Mononuclear cell (primary cell): ENCODE measurements at regions not wholly inside any gene's neighbourhood (a gene's known extent, or its start where the extent isn't known, plus 50 kb on each side); places are given as distances from the start of the nearest gene placed in this dataset.
"Not testable (repeated sequence)": the region's sequence is repeated elsewhere in the genome, so short reads cannot be mapped to it uniquely, and the experiment has no call there.

Experiments used
- H3K27me3 ChIP-seq: 2 replicates; pipeline ENCODE4 v1.6.0; 2011; ENCODE audit warnings: low read length, control low read depth; ENCODE audit not compliant: insufficient read depth
- H3K4me1 ChIP-seq: 2 replicates; pipeline ENCODE4 v1.5.1; 2011; ENCODE audit warnings: mild to moderate bottlenecking, low read length, control low read depth; ENCODE audit not compliant: insufficient read depth
- H3K4me3 ChIP-seq: 2 replicates; pipeline ENCODE4 v1.5.1; 2011; ENCODE audit warnings: mild to moderate bottlenecking, low read length, moderate library complexity
- H3K9me3 ChIP-seq: 2 replicates; pipeline ENCODE4 v1.5.1; 2011; ENCODE audit warnings: low read depth, mild to moderate bottlenecking, control low read depth, low read length

DNA sequence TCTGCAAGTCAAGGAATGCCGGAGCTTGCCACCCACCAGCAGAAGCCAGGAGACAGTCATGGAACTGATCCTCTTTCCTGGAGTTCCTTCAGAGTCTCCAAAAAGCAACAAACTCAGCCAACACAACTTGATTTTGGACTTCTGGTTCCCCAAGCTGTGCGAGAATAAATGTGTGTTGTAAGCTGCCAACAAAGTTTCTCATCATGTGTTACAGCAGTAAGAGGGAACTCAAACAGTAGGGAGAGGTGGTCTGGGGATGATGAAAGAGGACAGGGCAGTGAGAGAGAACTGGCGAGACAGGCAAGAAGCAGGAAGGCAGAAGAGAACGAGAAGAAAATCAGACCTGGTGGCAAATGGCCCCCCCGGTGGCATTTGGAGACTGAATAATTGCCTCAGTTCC lies 204.9 kb downstream of the MAF start:
- peaks cover 1% of the 10 kb centered on the region for H3K27me3 ChIP-seq
- no peak overlapping the region for H3K4me3 ChIP-seq
- peaks cover 18% of the 10 kb centered on the region for H3K4me1 ChIP-seq
- no peaks in the 10 kb centered on the region for H3K9me3 ChIP-seq

DNA sequence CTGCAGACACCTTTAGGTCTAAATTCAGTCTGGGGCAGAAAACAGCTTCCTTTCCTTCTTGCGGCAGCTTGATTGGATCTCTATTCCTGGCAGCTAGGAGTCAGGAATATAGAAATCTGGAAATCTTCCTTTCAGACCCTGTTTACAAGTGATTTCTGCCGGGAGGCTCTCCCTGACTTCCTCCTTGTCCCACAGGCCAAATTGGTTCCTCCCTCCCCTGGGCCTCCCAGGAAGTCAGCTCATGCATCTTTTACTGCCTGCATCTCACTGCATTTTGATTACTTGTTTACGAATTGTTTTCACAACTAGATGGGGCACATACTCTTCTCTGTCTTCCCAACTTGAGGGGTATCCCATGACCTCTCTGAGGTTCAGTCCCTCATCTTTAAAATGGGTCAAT lies 206.3 kb downstream of the MAF start:
- H3K4me1 ChIP-seq, result peaks cover 18% of the 10 kb centered on the region
- no peaks in the 10 kb centered on the region for H3K9me3 ChIP-seq
- no peak overlapping the region for H3K4me3 ChIP-seq
- peaks cover 2% of the 10 kb centered on the region for H3K27me3 ChIP-seq

DNA sequence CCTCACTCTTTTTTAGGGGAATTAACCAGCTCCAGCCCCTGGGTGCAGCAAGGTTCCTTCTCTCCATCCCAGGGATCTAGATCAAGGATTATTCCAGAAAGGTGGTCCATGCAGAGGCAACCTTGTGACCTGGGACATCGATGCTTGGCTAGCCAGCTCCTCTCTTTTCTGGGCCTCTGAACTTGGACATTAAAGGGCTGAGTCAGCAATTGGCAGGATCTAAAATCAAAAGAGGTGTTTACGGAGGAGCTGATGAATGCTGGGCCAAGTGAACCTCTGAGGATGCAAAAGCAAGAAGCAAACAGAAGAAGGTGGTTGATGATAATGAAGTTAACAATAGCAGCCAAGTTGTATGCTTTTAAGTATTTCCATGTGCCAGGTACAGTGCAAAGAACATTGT lies 207.0 kb downstream of the MAF start:
- peaks cover 18% of the 10 kb centered on the region for H3K4me1 ChIP-seq
- H3K9me3 ChIP-seq, result no peaks in the 10 kb centered on the region
- no peak overlapping the region for H3K4me3 ChIP-seq
- peaks cover 2% of the 10 kb centered on the region for H3K27me3 ChIP-seq

DNA sequence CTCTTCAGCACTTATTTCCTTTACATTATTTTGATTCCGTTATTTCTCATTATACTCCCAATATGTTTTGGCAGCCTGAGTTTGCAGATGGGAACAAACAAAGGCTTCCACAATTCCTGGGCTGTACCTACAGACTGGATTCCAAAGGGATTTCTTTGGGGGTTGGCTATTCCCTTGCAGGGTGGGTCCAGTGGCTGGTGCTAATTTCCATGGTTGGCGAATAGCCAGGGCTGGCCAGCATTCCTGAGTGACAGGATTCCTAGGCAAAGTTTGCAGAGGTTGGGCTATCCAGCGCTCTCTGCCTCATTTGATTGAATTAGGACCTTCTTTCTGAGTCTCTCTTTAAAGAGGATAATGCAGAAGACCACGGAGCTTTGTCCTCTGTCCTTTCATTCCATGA lies 207.4 kb downstream of the MAF start:
- no peak overlapping the region for H3K4me3 ChIP-seq
- peaks cover 18% of the 10 kb centered on the region for H3K4me1 ChIP-seq
- no peaks in the 10 kb centered on the region for H3K9me3 ChIP-seq
- peaks cover 2% of the 10 kb centered on the region for H3K27me3 ChIP-seq

DNA sequence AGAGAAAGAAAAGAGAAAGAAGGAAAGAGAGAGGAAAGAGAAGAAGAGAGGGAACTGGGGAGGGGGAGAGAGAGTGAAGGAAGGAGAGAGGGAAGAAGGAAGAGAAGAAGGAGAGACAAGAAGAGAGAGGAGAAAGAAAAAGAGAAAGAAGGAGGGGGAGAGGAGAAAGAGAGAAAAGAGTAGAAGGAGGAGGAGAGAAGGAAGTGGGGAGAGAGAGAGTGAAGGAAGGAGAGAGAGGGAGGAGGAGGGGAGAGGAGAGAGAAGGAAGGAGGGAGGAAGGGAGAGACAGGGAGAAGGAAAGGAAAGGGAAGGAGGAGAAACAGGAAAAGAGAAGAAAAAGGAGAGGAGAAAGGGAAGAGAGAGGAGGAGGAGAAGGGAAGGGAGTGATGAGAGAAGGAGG lies 208.5 kb downstream of the MAF start:
- Histone ChIP-seq H3K4me3 (no peak overlapping the region), H3K9me3 (no peaks in the 10 kb centered on the region), H3K4me1 (peaks cover 18% of the 10 kb centered on the region), H3K27me3 (peaks cover 2% of the 10 kb centered on the region)

DNA sequence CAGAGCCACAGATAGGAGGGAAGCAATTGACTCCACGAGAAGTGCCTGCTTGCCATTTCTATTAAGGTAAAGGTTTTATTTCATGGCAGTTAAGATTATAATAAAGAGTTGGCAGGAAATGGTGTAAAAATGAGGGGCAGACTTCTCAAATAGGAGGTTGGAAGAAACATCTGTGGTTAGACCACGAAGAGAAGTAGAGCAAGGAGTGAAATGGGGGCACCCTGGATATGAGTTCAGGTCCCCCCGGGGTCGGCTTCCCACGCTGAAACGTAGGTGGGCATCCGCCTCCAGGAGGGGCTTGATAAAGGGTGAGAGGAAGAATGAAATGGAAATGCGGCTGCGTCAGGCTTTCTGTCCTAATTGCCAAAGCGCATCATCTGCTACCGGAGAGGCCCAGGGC lies 209.1 kb downstream of the MAF start:
- Histone ChIP-seq H3K27me3 (peaks cover 2% of the 10 kb centered on the region), H3K4me1 (peaks cover 18% of the 10 kb centered on the region), H3K4me3 (no peak overlapping the region), H3K9me3 (no peaks in the 10 kb centered on the region)

DNA sequence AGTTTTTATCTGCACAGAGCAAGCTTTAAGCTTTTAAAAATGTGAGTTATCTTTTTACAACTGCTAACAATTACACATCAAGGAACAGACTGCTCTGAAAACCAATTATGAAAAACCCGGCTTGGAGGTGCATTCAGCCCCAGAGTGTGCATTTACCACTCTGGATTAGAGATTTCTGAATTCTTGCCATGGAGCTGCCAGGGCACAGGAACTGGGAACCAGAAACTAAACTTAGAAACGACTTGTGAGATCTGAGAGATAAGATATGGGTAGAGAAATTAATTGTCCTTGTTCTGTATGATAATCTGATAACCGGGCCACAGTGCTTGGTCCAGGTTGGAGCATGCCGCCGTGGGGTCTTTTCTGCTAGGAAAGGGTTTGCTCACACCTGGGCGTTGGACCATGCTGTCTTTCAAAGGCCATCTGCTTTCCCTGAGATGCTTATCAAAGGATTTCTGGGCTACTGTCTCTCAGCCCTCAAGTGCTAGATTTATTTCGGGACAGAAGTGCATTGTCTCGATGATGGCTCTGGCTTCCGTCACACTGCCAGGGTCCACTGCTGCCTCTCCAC lies 210.0 kb downstream of the MAF start:
- Histone ChIP-seq H3K9me3 (no peaks in the 10 kb centered on the region), H3K27me3 (peaks cover 2% of the 10 kb centered on the region), H3K4me3 (no peak overlapping the region), H3K4me1 (peaks cover 15% of the 10 kb centered on the region)

DNA sequence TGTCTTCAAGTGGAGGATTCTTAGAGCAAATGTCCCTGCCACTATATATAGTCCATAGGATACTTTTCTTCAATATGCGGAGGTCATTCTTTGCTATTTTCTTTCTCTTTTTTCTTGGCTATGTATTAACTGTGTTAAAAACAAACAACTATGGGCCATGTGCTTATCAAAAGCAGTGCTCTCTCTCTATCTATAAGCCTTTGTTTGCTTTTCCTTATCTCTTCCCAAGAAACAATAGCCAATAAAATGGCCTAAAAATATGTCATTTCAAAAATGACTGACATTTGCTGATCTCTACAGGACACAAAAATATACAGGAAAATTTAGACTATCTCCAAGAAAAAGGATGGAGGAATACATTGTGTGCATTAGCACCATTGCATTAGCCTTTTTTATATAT lies 212.1 kb downstream of the MAF start:
- Histone ChIP-seq H3K9me3 (no peaks in the 10 kb centered on the region), H3K4me1 (no peaks in the 10 kb centered on the region), H3K27me3 (peaks cover 2% of the 10 kb centered on the region), H3K4me3 (no peak overlapping the region)

DNA sequence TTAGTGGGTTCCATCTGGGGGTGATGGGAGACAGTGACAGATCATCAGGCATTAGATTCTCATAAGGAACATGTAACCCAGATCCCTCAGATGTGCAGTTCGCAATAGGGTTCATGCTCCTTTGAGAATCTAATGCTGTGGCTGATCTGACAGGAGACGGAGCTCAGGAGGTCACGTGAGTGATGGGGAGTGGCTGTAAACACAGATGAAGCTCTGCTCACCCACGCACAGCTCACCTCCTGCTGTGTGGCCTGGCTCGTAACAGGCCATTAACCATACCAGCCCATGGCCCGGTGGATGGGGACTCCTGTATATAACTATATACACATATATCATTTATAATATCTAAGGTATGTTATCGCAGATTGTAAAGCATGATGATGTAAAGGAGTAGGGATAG lies 214.2 kb downstream of the MAF start:
- Histone ChIP-seq H3K4me3 (no peak overlapping the region), H3K4me1 (peaks cover 10% of the 10 kb centered on the region), H3K9me3 (no peaks in the 10 kb centered on the region), H3K27me3 (peaks cover 2% of the 10 kb centered on the region)

DNA sequence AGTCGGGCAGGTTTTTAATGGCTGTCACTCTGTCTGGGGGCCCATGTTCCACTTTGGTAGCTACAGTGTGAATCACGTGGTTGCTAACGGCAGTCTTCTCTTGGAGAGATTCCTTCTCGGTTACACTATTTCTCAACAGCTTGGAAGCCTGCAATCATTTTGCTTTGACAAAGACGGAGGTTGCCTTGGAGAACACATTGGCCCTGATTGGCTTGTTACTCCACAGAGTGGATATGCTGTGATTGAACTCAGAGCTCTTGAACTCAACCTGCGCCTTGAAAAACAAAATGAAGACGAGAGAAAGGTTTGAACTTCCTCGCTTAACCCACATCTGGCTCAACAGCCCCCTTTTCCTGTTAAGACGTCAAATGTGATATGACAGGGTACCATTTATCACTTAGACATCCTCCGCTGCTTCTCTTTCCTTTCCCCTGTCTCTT lies 218.9 kb downstream of the MAF start:
- peaks cover 20% of the 10 kb centered on the region for H3K4me1 ChIP-seq
- H3K9me3 ChIP-seq, result no peaks in the 10 kb centered on the region
- H3K27me3 ChIP-seq, result no peaks in the 10 kb centered on the region
- H3K4me3 ChIP-seq, result no peak overlapping the region

DNA sequence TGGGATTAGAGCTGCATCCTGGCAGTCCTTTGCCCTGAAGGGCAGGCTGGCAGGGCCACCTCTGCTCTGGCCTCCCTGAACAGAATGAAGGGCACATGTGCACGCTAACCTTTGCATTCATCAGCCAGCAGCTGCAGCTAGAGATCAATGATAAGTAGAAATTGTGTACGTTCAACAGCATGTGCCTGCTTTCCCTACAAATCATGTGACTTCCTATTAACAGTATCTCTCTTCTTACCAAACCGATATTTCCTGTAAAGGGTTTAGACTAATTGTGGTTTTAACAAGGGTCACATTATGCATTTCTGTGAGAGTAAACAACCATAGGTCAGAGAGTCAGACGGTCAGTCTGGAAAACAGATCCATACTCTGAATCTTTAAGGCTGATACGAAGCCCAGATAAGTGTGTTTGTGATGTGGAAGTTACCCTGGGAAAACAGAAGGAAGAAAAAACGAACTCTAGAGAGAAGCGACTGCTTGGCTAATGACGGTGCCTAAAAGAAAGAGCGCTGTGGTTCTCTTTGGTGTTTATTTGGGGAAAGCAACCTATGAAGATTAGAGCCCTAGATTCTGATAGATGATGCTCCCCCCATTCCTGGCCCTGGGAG lies 219.4 kb downstream of the MAF start:
- no peaks in the 10 kb centered on the region for H3K27me3 ChIP-seq
- H3K4me3 ChIP-seq, result no peak overlapping the region
- H3K9me3 ChIP-seq, result no peaks in the 10 kb centered on the region
- peaks cover 20% of the 10 kb centered on the region for H3K4me1 ChIP-seq

DNA sequence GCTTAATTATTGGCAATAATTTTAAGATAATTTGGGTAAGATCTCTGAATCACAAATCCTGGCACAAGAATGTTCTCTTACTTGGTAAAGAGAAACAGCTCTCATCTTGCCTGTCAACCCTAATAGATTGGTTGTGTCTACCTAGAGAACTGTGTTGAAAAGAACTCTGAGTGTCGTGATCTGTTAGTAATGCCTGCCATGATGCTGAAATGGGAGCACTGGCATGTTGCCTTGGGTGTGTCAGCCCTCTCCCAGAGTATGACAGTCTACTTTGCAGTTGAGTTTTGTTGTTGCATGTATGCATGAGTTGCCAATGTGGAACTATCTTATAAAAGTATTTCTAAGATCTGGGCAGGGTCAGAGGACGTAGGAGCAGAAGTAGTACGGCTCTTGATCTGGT lies 221.4 kb downstream of the MAF start:
- Histone ChIP-seq H3K9me3 (no peaks in the 10 kb centered on the region), H3K4me1 (peaks cover 20% of the 10 kb centered on the region), H3K27me3 (no peaks in the 10 kb centered on the region), H3K4me3 (no peak overlapping the region)

DNA sequence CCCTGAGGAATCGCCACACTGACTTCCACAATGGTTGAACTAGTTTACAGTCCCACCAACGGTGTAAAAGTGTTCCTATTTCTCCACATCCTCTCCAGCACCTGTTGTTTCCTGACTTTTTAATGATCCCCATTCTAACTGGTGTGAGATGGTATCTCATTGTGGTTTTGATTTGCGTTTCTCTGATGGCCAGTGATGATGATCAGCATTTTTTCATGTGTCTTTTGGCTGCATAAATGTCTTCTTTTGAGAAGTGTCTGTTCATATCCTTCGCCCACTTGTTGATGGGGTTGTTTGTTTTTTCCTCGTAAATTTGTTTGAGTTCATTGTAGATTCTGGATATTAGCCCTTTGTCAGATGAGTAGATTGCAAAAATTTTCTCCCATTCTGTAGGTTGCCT lies 223.5 kb downstream of the MAF start:
- H3K4me3 ChIP-seq, H3K9me3 ChIP-seq, H3K27me3 ChIP-seq: not testable (repeated sequence)
- peaks cover 23% of the 10 kb centered on the region for H3K4me1 ChIP-seq

DNA sequence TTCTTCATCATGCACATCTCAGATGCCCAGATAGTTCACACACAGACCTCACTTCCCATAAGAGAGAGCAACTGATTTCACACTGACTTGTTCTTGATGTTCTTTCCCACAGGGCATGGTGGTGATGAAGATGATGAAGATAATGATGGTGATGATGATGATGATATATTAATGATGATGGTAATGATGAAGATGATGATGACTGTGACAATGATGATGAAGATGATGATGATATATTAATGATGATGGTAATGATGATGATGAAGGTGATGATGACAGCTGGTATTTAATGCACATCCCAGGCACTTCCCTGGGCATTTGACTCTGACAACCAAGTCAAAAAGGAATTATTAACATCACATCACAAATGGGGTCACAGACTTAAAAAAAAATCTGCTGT lies 225.2 kb downstream of the MAF start:
- no peaks in the 10 kb centered on the region for H3K27me3 ChIP-seq
- H3K4me3 ChIP-seq, result no peak overlapping the region
- peaks cover 6% of the 10 kb centered on the region for H3K4me1 ChIP-seq
- H3K9me3 ChIP-seq, result no peaks in the 10 kb centered on the region

DNA sequence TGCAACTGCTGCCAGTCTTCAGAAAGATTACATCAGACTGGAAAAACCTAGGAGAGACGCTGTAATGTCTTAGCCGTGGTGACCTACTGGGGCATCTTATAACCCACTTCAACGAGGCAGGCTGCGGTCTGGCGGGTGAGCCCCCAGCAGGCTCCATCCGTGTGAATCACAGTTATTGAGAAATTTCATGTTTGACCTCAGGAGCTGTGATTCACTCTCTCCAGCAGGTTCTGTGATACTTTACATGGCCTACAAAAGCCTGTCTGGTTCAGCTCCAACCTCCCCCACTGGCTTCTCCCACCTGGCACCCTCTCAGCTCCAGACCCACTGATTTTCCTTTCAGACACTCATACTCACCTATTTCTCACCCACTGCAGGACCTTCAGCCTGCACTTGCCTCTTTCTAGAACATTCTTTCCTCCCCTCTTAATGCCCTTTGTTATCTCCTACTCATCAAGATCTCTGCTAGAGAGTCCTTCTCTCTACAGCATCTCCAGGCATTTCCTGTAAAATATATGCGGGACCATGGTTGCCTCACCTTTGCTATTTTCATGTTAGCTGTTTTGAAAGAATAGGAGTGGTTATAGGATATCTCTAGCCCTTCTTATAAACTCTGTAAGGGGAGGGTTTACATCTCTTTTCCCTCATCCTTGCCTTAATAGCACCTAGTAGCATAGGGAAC lies 227.9 kb downstream of the MAF start:
- Histone ChIP-seq H3K4me3 (no peak overlapping the region), H3K9me3 (no peaks in the 10 kb centered on the region), H3K27me3 (no peaks in the 10 kb centered on the region), H3K4me1 (peaks cover 5% of the 10 kb centered on the region)

DNA sequence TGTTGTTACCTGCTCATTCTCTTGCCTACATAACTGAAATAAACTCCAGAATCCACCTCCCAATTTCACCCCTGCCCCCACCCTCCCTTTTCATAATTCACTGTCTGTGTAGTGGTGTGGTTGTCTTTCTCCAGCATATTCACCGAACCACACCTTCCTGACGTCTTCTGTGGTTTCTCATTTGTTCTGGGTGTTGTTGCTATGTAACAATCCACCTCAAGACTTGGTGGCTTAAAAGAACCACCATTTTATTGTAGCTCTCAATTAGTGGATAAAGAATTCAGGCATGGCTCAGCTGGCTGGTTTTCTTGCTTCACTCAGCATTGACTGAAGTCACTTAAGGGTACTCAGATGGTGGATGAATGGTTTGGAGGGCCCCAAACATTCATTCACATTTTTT lies 229.8 kb downstream of the MAF start:
- H3K27me3 ChIP-seq, result no peaks in the 10 kb centered on the region
- H3K4me1 ChIP-seq, result peaks cover 5% of the 10 kb centered on the region
- H3K9me3 ChIP-seq, result no peaks in the 10 kb centered on the region
- no peak overlapping the region for H3K4me3 ChIP-seq
